Endothelial cell of umbilical vein (primary cell): ENCODE measurements at regions not wholly inside any gene's neighbourhood (a gene's known extent, or its start where the extent isn't known, plus 50 kb on each side); places are given as distances from the start of the nearest gene placed in this dataset.
"Not testable (repeated sequence)": the region's sequence is repeated elsewhere in the genome, so short reads cannot be mapped to it uniquely, and the experiment has no call there.

ENCODE experiments used
- BruUV-seq: library from RNA; stranded (reverse); fragments of 400-500 nt; replicated peaks from 2 replicates; lab custom pipeline; 2021; lab: Mats Ljungman, UMichigan
- CTCF ChIA-PET: fragments of 300-600, 350-600 bp; sonication (Branson Sonifier 250); formaldehyde crosslinking; loops from one replicate; lab custom pipeline; 2021; ENCODE audit warnings: antibody characterized with exemption, inconsistent platforms; lab: Charles Lee
- POLR2A ChIA-PET: fragments of 300-600, 350-600 bp; sonication (Branson Sonifier 250); formaldehyde crosslinking; loops from one replicate; lab custom pipeline; 2021; ENCODE audit warnings: antibody characterized with exemption, inconsistent platforms; lab: Charles Lee
- DNase-seq: peaks from one replicate; pipeline ENCODE4 v3.0.0-alpha.2; 2011; ENCODE audit warnings: low read depth, low spot score
- FAIRE-seq: peaks from 2 replicates; lab custom pipeline; 2011; peaks lifted over from hg19 to GRCh38; lab: Jason Lieb, UNC
- H2AFZ ChIP-seq: 2 replicates; pipeline ENCODE4 v1.6.0; 2012; ENCODE audit warnings: low read depth, low read length, control low read depth, inconsistent platforms
- H3K27ac ChIP-seq: 2 replicates; pipeline ENCODE4 v1.5.1; 2011; ENCODE audit warnings: low read depth, mild to moderate bottlenecking, control low read depth, low read length, moderate library complexity; ENCODE audit not compliant: insufficient read depth
- H3K27me3 ChIP-seq, 2 experiments: 2 replicates each; pipeline versions ENCODE4 v1.6.0 to v1.6.1; 2011; ENCODE audit warnings: low read length in 2 of 2, mixed read lengths in 1 of 2; ENCODE audit not compliant: control insufficient read depth in 2 of 2, insufficient read depth in 2 of 2
- H3K36me3 ChIP-seq, 2 experiments: 2 replicates in 1 of 2; 3 replicates in 1 of 2; pipeline ENCODE4 v1.5.1; 2011; ENCODE audit warnings: low read length in 2 of 2, mild to moderate bottlenecking in 1 of 2, moderate library complexity in 1 of 2; ENCODE audit not compliant: control insufficient read depth in 2 of 2, insufficient read depth in 2 of 2; ENCODE audit errors: extremely low read depth in 1 of 2
- H3K4me1 ChIP-seq: 3 replicates; pipeline ENCODE4 v1.5.1; 2011; ENCODE audit warnings: mild to moderate bottlenecking, low read length; ENCODE audit not compliant: control insufficient read depth, insufficient read depth; ENCODE audit errors: extremely low read depth
- H3K4me2 ChIP-seq: 2 replicates; pipeline ENCODE4 v1.6.1; 2011; ENCODE audit warnings: low read length, control low read depth, mixed read lengths; ENCODE audit not compliant: insufficient read depth
- H3K4me3 ChIP-seq, 3 experiments: fragments of 200-600 bp in 1 of 3; sonication (generic), shearing (Covaris generic) in 1 of 3; replicated peaks in 1 of 3; 2 replicates each; pipeline ENCODE4 v1.5.1; 2011 to 2016; ENCODE audit warnings: control low read depth in 3 of 3, low read length in 3 of 3, mild to moderate bottlenecking in 2 of 3, inconsistent platforms in 1 of 3, low read depth in 1 of 3, moderate library complexity in 1 of 3; ENCODE audit not compliant: insufficient read depth in 1 of 3
- H3K79me2 ChIP-seq: 2 replicates; pipeline ENCODE4 v1.6.0; 2012; ENCODE audit warnings: low read length, inconsistent platforms; ENCODE audit not compliant: control insufficient read depth, insufficient read depth
- H3K9ac ChIP-seq: replicated peaks from 2 replicates; pipeline ENCODE3; 2011; ENCODE audit warnings: low read length, control low read depth; ENCODE audit not compliant: insufficient read depth; ENCODE audit errors: extremely low read depth
- H3K9me1 ChIP-seq: replicated peaks from 3 replicates; pipeline ENCODE4 v1.6.0; 2011; ENCODE audit warnings: mild to moderate bottlenecking, low read length; ENCODE audit not compliant: control insufficient read depth, insufficient read depth; ENCODE audit errors: extremely low read depth
- H3K9me3 ChIP-seq: replicated peaks from 2 replicates; pipeline ENCODE4 v1.5.1; 2012; ENCODE audit warnings: low read length, inconsistent platforms; ENCODE audit not compliant: control insufficient read depth, insufficient read depth
- H4K20me1 ChIP-seq: replicated peaks from 2 replicates; pipeline ENCODE3; 2011; ENCODE audit warnings: mild to moderate bottlenecking, low read length; ENCODE audit not compliant: control insufficient read depth, insufficient read depth; ENCODE audit errors: extremely low read depth
- CTCF ChIP-seq, 2 donors: IDR thresholded peaks; 1 replicate in 1 of 2; 2 replicates in 1 of 2; pipeline ENCODE4 v1.5.1; 2011; ENCODE audit warnings: low read length in 2 of 2, mild to moderate bottlenecking in 2 of 2, moderate library complexity in 2 of 2, control low read depth in 1 of 2, inconsistent platforms in 1 of 2, low read depth in 1 of 2; ENCODE audit not compliant: insufficient read depth in 1 of 2; ENCODE audit errors: extremely low read depth in 1 of 2
- EZH2 ChIP-seq: IDR thresholded peaks from 2 replicates; pipeline ENCODE4 v1.6.1; 2012; ENCODE audit warnings: borderline replicate concordance, low read depth, mild to moderate bottlenecking, moderate library complexity, low read length, inconsistent platforms; ENCODE audit not compliant: severe bottlenecking
- FOS ChIP-seq: IDR thresholded peaks from 2 replicates; pipeline ENCODE4 v1.6.1; 2011; ENCODE audit warnings: mild to moderate bottlenecking, low read length, moderate library complexity, borderline replicate concordance; ENCODE audit not compliant: insufficient read depth
- GATA2 ChIP-seq: IDR thresholded peaks from 2 replicates; pipeline ENCODE4 v1.7.0; 2011; ENCODE audit warnings: low read depth, mild to moderate bottlenecking, moderate library complexity, mixed read lengths, low read length; ENCODE audit not compliant: insufficient read length, insufficient read depth
- JUN ChIP-seq: IDR thresholded peaks from 2 replicates; pipeline ENCODE4 v1.6.1; 2011; ENCODE audit warnings: borderline replicate concordance, low read depth; ENCODE audit not compliant: insufficient read length, insufficient read depth
- MAX ChIP-seq: IDR thresholded peaks from 2 replicates; pipeline ENCODE4 v1.6.1; 2011; ENCODE audit not compliant: insufficient read depth, insufficient read length
- MYC ChIP-seq: IDR thresholded peaks from one replicate; pipeline ENCODE4 v1.6.1; 2011; ENCODE audit warnings: mild to moderate bottlenecking, low read depth, low read length
- POLR2A ChIP-seq: IDR thresholded peaks from 2 replicates; pipeline ENCODE4 v1.6.1; 2012; ENCODE audit warnings: low read depth, mild to moderate bottlenecking, control low read depth, low read length
- POLR2AphosphoS5 ChIP-seq: IDR thresholded peaks from 2 replicates; pipeline ENCODE4 v1.6.1; 2012; ENCODE audit warnings: low read depth, mild to moderate bottlenecking, control low read depth, low read length, moderate library complexity; ENCODE audit not compliant: insufficient read depth
- dilution Hi-C: fragments of 300-500 bp; cut with MboI; formaldehyde crosslinking; loops from one replicate; pipeline ENCODE4 v1.15.0; 2019; ENCODE audit warnings: low sequenced_read_pairs; ENCODE audit not compliant: extremely low pct_ligation_motif_present
- intact Hi-C: fragments of 100-400 bp; cut with micrococcal nuclease; formaldehyde crosslinking; loops from one replicate; pipeline ENCODE4 v1.10.0; 2022

GRCh38 chr1:233816348-233816747, 88.1 kb upstream of the SLC35F3 start:
- H3K4me1 ChIP-seq, result no peaks in the 10 kb centered on the region
- H3K4me2 ChIP-seq, result no peak overlapping the region
- no peaks in the 10 kb centered on the region for H3K9me1 ChIP-seq
- no peak for FAIRE-seq
- CTCF ChIA-PET, result no interaction called here
- no peak for TF ChIP-seq POLR2AphosphoS5
- no peak for TF ChIP-seq MAX
- no peak for TF ChIP-seq JUN
- no peak for TF ChIP-seq POLR2A
- no peak overlapping the region for H3K4me3 ChIP-seq
- intact Hi-C loops, result no loop called here
- H2AFZ ChIP-seq, result no peak overlapping the region
- no peaks in the 10 kb centered on the region for H3K36me3 ChIP-seq
- POLR2A ChIA-PET, result no interaction called here
- H4K20me1 ChIP-seq, result no peaks in the 10 kb centered on the region
- H3K9me3 ChIP-seq, result peaks cover 3% of the 10 kb centered on the region
- H3K79me2 ChIP-seq, result no peaks in the 10 kb centered on the region
- H3K27ac ChIP-seq, result no peak overlapping the region
- dilution Hi-C loops, result no loop called here
- no TSS peak for BruUV-seq
- H3K9ac ChIP-seq, result no peak overlapping the region
- no peaks in the 10 kb centered on the region for H3K27me3 ChIP-seq
- no peak for DNase-seq

GRCh38 chr1:233819042-233819441, 85.4 kb upstream of the SLC35F3 start:
- no peak overlapping the region for H3K4me2 ChIP-seq
- H3K27ac ChIP-seq, result no peak overlapping the region
- POLR2A ChIA-PET, result no interaction called here
- no peaks in the 10 kb centered on the region for H4K20me1 ChIP-seq
- H3K79me2 ChIP-seq, result no peaks in the 10 kb centered on the region
- H3K9me1 ChIP-seq, result no peaks in the 10 kb centered on the region
- no peaks in the 10 kb centered on the region for H3K4me1 ChIP-seq
- dilution Hi-C loops (no loop called here), intact Hi-C loops (no loop called here)
- DNase-seq (no peak), FAIRE-seq (no peak)
- no peaks in the 10 kb centered on the region for H3K27me3 ChIP-seq
- no peak overlapping the region for H2AFZ ChIP-seq
- peaks cover 3% of the 10 kb centered on the region for H3K9me3 ChIP-seq
- CTCF ChIA-PET, result no interaction called here
- TF ChIP-seq FOS (no peak), POLR2AphosphoS5 (no peak), POLR2A (no peak), MAX (no peak), EZH2 (no peak), CTCF (IDR thresholded peaks at IDR 0.05; ENCODE audit: extremely low read depth in 1 of 2, insufficient read depth in 1 of 2, low read depth in 1 of 2, low read length in 2 of 2) (no peak), JUN (no peak), MYC (no peak), GATA2 (no peak)
- H3K4me3 ChIP-seq, result no peak overlapping the region
- H3K9ac ChIP-seq, result no peak overlapping the region
- no peaks in the 10 kb centered on the region for H3K36me3 ChIP-seq
- no TSS peak for BruUV-seq

- H3K36me3 ChIP-seq, H2AFZ ChIP-seq, H3K27me3 ChIP-seq, H3K9me3 ChIP-seq, H3K4me2 ChIP-seq, H3K9me1 ChIP-seq, H3K27ac ChIP-seq, dilution Hi-C loops, H3K4me3 ChIP-seq, intact Hi-C loops, POLR2A ChIA-PET, CTCF ChIA-PET, H4K20me1 ChIP-seq, H3K79me2 ChIP-seq, BruUV-seq, DNase-seq, FAIRE-seq, H3K9ac ChIP-seq, H3K4me1 ChIP-seq: not testable (repeated sequence)
Observed at GRCh38 chr1:233824179-233824578, 80.3 kb upstream of the SLC35F3 start.
